Motor neuron (in vitro differentiated cells): ENCODE measurements at regions not wholly inside any gene's neighbourhood (a gene's known extent, or its start where the extent isn't known, plus 50 kb on each side); places are given as distances from the start of the nearest gene placed in this dataset.
A peak's percentile ranks its signal among the peaks of the same experiment; 100 is the strongest.

ENCODE experiments used
- ATAC-seq, 8 experiments: fragments of 200-7000 bp; cut with Tn5 transposase; replicated peaks in 6 of 8; 2 replicates each; pipeline ENCODE4 v1.8.0; 2021; ENCODE audit warnings: mild to moderate bottlenecking in 8 of 8, moderate library complexity in 8 of 8
- H3K27ac ChIP-seq, 2 donors: fragments of 250-450 bp; sonication (Bioruptor Pico); 2 replicates each; pipeline ENCODE4 v1.9.0; 2021; ENCODE audit warnings: antibody characterized with exemption in 2 of 2, mild to moderate bottlenecking in 2 of 2, moderate library complexity in 1 of 2
- H3K4me1 ChIP-seq, 2 donors: fragments of 250-450 bp; sonication (Bioruptor Pico); replicated peaks in 1 of 2; 2 replicates each; pipeline ENCODE4 v1.6.1; 2021; ENCODE audit warnings: antibody characterized with exemption in 2 of 2, mild to moderate bottlenecking in 2 of 2, moderate library complexity in 1 of 2
- H3K4me3 ChIP-seq, 5 donors: fragments of 250-450 bp; sonication (Bioruptor Pico); 2 replicates each; pipeline ENCODE4 v1.9.0; 2021; ENCODE audit warnings: antibody characterized with exemption in 5 of 5, mild to moderate bottlenecking in 5 of 5, moderate library complexity in 4 of 5
- WGBS, 10 experiments: fragments of 450-650 bp; shearing (Covaris generic); methylation state at CpG; one replicate each; pipeline ENCODE4 v1.0.0; 2022; 5-methylcytosine and 5-hydroxymethylcytosine counted together
- in situ Hi-C, 9 experiments: fragments of 400-800 bp; cut with MboI; loops; one replicate each; pipeline ENCODE4 v1.15.0; 2021; ENCODE audit warnings: low sequenced_read_pairs in 9 of 9, low pct_unique_long_range_greater_than_20kb in 2 of 9; ENCODE audit not compliant: unreplicated experiment in 9 of 9

- Histone ChIP-seq H3K4me3 (no peak overlapping the region), H3K4me1 (no peaks in the 10 kb centered on the region), H3K27ac (no peak overlapping the region)
- 0 to 100% (median 0%) methylated on average over 1 of the region's 1 CpG; no CpG with 5 or more reads in 2 of the 10 experiments for WGBS, 10 experiments
- in situ Hi-C loops = no loop called here
- no peak for ATAC-seq
Measured at GRCh38 chr4:129561280-129561679, 465.3 kb downstream of the C4orf33 start.

- WGBS, 10 experiments = 0 to 100% (median 75%) methylated on average over 1 to 2 of the region's 2 CpGs
- peaks cover 0 to 3% of the 10 kb centered on the region in 2 donors for H3K4me1 ChIP-seq
- in situ Hi-C loops = no loop called here
- ATAC-seq = no peak
- H3K4me3 ChIP-seq = no peak overlapping the region
- H3K27ac ChIP-seq = no peak overlapping the region
Measured at GRCh38 chr4:129561886-129562671, 466.1 kb downstream of the C4orf33 start.

- no peak for ATAC-seq
- no peak overlapping the region for H3K4me3 ChIP-seq
- peaks cover 0 to 3% of the 10 kb centered on the region in 2 donors for H3K4me1 ChIP-seq
- 0 to 100% (median 86%) methylated on average over 1 to 2 of the region's 2 CpGs; no CpG with 5 or more reads in 4 of the 10 experiments for WGBS, 10 experiments
- no peak overlapping the region for H3K27ac ChIP-seq
- in situ Hi-C loops = no loop called here
Measured at GRCh38 chr4:129565214-129565613, 469.3 kb downstream of the C4orf33 start.

- ATAC-seq = no peak
- no peak overlapping the region for H3K27ac ChIP-seq
- in situ Hi-C loops = no loop called here
Measured at GRCh38 chr4:129570326-129570725, 474.4 kb downstream of the C4orf33 start.

GRCh38 chr4:129578336-129578735, 482.4 kb downstream of the C4orf33 start:
- no peak overlapping the region for H3K27ac ChIP-seq
- no peaks in the 10 kb centered on the region for H3K4me1 ChIP-seq
- ATAC-seq = no peak
- H3K4me3 ChIP-seq = no peak overlapping the region
- 0 to 100% (median 68%) methylated on average over 1 to 5 of the region's 6 CpGs; no CpG with 5 or more reads in 2 of the 10 experiments for WGBS, 10 experiments
- in situ Hi-C loops = no loop called here

More at GRCh38 chr4:129570326-129570725, 474.4 kb downstream of the C4orf33 start:
- H3K4me3 ChIP-seq = no peak overlapping the region
- H3K4me1 ChIP-seq = peaks cover 0 to 3% of the 10 kb centered on the region in 2 donors

- no peak overlapping the region for H3K4me3 ChIP-seq
- no peak for ATAC-seq
- H3K4me1 ChIP-seq = peaks cover 0 to 6% of the 10 kb centered on the region in 2 donors
- WGBS, 10 experiments = 0 to 100% (median 29%) methylated on average over 1 of the region's 1 CpG; no CpG with 5 or more reads in 2 of the 10 experiments
- in situ Hi-C loops = no loop called here
- no peak overlapping the region for H3K27ac ChIP-seq
Measured at GRCh38 chr4:129581305-129581704, 485.4 kb downstream of the C4orf33 start.

- Histone ChIP-seq H3K4me3 (no peak overlapping the region), H3K27ac (peak overlapping the region; percentile 19 to 61), H3K4me1 (peaks cover 0 to 6% of the 10 kb centered on the region in 2 donors)
- in situ Hi-C loops = no loop called here
- ATAC-seq = peak in 5 of 8 experiments; percentile 15 to 81 (median 47)
- 0 to 73% (median 32%) methylated on average over 1 to 2 of the region's 2 CpGs; no CpG with 5 or more reads in 4 of the 10 experiments for WGBS, 10 experiments
Measured at GRCh38 chr4:129583868-129584267, 487.9 kb downstream of the C4orf33 start.

GRCh38 chr4:129598582-129598981, 502.6 kb downstream of the C4orf33 start:
- no peaks in the 10 kb centered on the region for H3K4me1 ChIP-seq
- no peak for ATAC-seq

GRCh38 chr4:129600898-129601297, 504.9 kb downstream of the C4orf33 start:
- no peak overlapping the region for H3K27ac ChIP-seq
- WGBS, 10 experiments = 7 to 100% (median 83%) methylated on average over 2 to 5 of the region's 5 CpGs; no CpG with 5 or more reads in 1 of the 10 experiments
- no peaks in the 10 kb centered on the region for H3K4me1 ChIP-seq
- H3K4me3 ChIP-seq = no peak overlapping the region
- no peak for ATAC-seq
- in situ Hi-C loops = no loop called here

More at GRCh38 chr4:129598582-129598981, 502.6 kb downstream of the C4orf33 start:
- no peak overlapping the region for H3K4me3 ChIP-seq
- in situ Hi-C loops = no loop called here
- no peak overlapping the region for H3K27ac ChIP-seq

GRCh38 chr4:129602447-129602846, 506.5 kb downstream of the C4orf33 start:
- H3K4me3 ChIP-seq = no peak overlapping the region
- H3K4me1 ChIP-seq = no peaks in the 10 kb centered on the region
- ATAC-seq = no peak
- WGBS, 10 experiments = 14 to 100% (median 83%) methylated on average over 1 of the region's 1 CpG; no CpG with 5 or more reads in 5 of the 10 experiments
- in situ Hi-C loops = no loop called here
- H3K27ac ChIP-seq = no peak overlapping the region

GRCh38 chr4:129603241-129603931, 507.4 kb downstream of the C4orf33 start:
- 0 to 92% (median 79%) methylated on average over 1 to 4 of the region's 4 CpGs for WGBS, 10 experiments
- in situ Hi-C loops = no loop called here
- H3K4me3 ChIP-seq = no peak overlapping the region
- no peak overlapping the region for H3K27ac ChIP-seq
- ATAC-seq = no peak
- no peaks in the 10 kb centered on the region for H3K4me1 ChIP-seq

GRCh38 chr4:129604632-129605255, 508.8 kb downstream of the C4orf33 start:
- Histone ChIP-seq H3K4me3 (no peak overlapping the region), H3K27ac (no peak overlapping the region), H3K4me1 (no peaks in the 10 kb centered on the region)
- ATAC-seq = no peak
- in situ Hi-C loops = no loop called here
- WGBS, 10 experiments = 0 to 83% (median 30%) methylated on average over 1 of the region's 1 CpG; no CpG with 5 or more reads in 2 of the 10 experiments

GRCh38 chr4:129614611-129615010, 518.7 kb downstream of the C4orf33 start:
- H3K4me3 ChIP-seq = no peak overlapping the region
- peak in 5 of 8 experiments; percentile 13 to 45 (median 39) for ATAC-seq
- in situ Hi-C loops = no loop called here
- 0 to 100% (median 59%) methylated on average over 1 to 3 of the region's 3 CpGs; no CpG with 5 or more reads in 2 of the 10 experiments for WGBS, 10 experiments
- no peak overlapping the region for H3K27ac ChIP-seq
- H3K4me1 ChIP-seq = peaks cover 0 to 9% of the 10 kb centered on the region in 2 donors
